Vagina (tissue), 2 donors: ENCODE measurements at regions not wholly inside any gene's neighbourhood (a gene's known extent, or its start where the extent isn't known, plus 50 kb on each side); places are given as distances from the start of the nearest gene placed in this dataset.

Experiments
- DNase-seq, 2 donors: peaks; one replicate each; pipeline ENCODE4 v3.0.0-alpha.2; 2017; ENCODE audit errors: extremely low spot score in 2 of 2
- H3K27ac ChIP-seq: fragments of 200-600 bp; sonication (generic); one replicate; pipeline ENCODE4 v1.5.1; 2019
- H3K27me3 ChIP-seq: fragments of 200-600 bp; sonication (generic); one replicate; pipeline ENCODE4 v1.5.1; 2019
- H3K36me3 ChIP-seq, 2 donors: fragments of 200-600 bp; sonication (generic); one replicate each; pipeline ENCODE4 v1.5.1; 2017 to 2019
- H3K4me1 ChIP-seq: fragments of 200-600 bp; sonication (generic); one replicate; pipeline ENCODE4 v1.5.1; 2019
- H3K4me3 ChIP-seq, 2 donors: fragments of 200-600 bp; sonication (generic); 1 replicate in 1 of 2; 2 replicates in 1 of 2; pipeline ENCODE4 v1.5.1; 2016 to 2019
- H3K9me3 ChIP-seq: fragments of 200-600 bp; sonication (generic); one replicate; pipeline ENCODE4 v1.5.1; 2019
- POLR2A ChIP-seq, 2 donors: fragments of 450-650 bp; IDR thresholded peaks; one replicate each; pipeline ENCODE4 v1.6.1; 2017; ENCODE audit warnings: antibody characterized with exemption in 2 of 2, mild to moderate bottlenecking in 2 of 2, moderate library complexity in 2 of 2
- POLR2AphosphoS5 ChIP-seq, 2 donors: sonication (generic); formaldehyde crosslinking; IDR thresholded peaks; one replicate each; pipeline ENCODE4 v1.9.0; 2017; ENCODE audit warnings: antibody characterized with exemption in 2 of 2, mild to moderate bottlenecking in 2 of 2, low read depth in 1 of 2; ENCODE audit not compliant: insufficient read depth in 1 of 2
- intact Hi-C: fragments of 100-400 bp; cut with DNase I; formaldehyde crosslinking; loops from one replicate; pipeline ENCODE4 v1.15.1; 2023
- TF ChIP-seq, protein P1 (sequence below), 3 experiments: fragments of 450-650 bp in 2 of 3; fragments of 200-600 bp in 1 of 3; sonication (generic) in 1 of 3; IDR thresholded peaks; one replicate each; pipeline ENCODE4 v1.5.1; 2017 to 2019; ENCODE audit warnings: antibody characterized with exemption in 3 of 3, mild to moderate bottlenecking in 2 of 3, moderate library complexity in 2 of 3

DNA sequence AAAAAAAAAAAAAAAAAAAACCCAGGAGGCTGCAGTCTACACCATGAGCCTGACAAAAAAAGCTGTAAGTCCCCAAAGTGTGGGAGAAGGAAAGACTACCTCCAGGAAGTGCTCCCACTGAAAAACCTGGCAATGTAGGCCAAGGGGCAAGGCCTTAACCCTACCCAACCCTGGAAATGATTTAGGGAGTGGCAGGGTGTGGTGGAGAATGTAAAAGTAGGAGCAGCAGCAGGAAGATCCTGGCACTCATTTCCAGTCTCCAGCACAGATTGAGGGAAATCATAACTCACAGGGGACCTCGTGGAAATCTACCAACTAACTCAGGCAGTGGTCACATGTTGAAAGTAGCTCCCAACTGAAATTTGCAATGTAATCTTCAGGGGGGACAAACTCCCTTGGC lies 839.5 kb downstream of the EPHA3 start:
- H3K4me3 ChIP-seq = no peak overlapping the region
- no peaks in the 10 kb centered on the region for H3K9me3 ChIP-seq
- H3K4me1 ChIP-seq = no peaks in the 10 kb centered on the region
- TF ChIP-seq POLR2AphosphoS5 (IDR thresholded peaks at IDR 0.05; ENCODE audit: insufficient read depth in 1 of 2, low read depth in 1 of 2) = no peak
- TF ChIP-seq, protein P1, sequence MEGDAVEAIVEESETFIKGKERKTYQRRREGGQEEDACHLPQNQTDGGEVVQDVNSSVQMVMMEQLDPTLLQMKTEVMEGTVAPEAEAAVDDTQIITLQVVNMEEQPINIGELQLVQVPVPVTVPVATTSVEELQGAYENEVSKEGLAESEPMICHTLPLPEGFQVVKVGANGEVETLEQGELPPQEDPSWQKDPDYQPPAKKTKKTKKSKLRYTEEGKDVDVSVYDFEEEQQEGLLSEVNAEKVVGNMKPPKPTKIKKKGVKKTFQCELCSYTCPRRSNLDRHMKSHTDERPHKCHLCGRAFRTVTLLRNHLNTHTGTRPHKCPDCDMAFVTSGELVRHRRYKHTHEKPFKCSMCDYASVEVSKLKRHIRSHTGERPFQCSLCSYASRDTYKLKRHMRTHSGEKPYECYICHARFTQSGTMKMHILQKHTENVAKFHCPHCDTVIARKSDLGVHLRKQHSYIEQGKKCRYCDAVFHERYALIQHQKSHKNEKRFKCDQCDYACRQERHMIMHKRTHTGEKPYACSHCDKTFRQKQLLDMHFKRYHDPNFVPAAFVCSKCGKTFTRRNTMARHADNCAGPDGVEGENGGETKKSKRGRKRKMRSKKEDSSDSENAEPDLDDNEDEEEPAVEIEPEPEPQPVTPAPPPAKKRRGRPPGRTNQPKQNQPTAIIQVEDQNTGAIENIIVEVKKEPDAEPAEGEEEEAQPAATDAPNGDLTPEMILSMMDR (IDR thresholded peaks at IDR 0.05) = no peak
- no peak for TF ChIP-seq POLR2A (IDR thresholded peaks at IDR 0.05)
- no peak for DNase-seq
- no peak overlapping the region for H3K27ac ChIP-seq
- no peaks in the 10 kb centered on the region for H3K27me3 ChIP-seq
- H3K36me3 ChIP-seq = no peaks in the 10 kb centered on the region
- intact Hi-C loops = no loop called here

- Histone ChIP-seq H3K36me3 (no peaks in the 10 kb centered on the region), H3K4me1 (no peaks in the 10 kb centered on the region), H3K27me3 (no peaks in the 10 kb centered on the region), H3K4me3 (no peak overlapping the region), H3K9me3 (no peaks in the 10 kb centered on the region), H3K27ac (no peak overlapping the region)
- TF ChIP-seq, protein P1 (IDR thresholded peaks at IDR 0.05) = no peak
- TF ChIP-seq POLR2AphosphoS5 (IDR thresholded peaks at IDR 0.05; ENCODE audit: insufficient read depth in 1 of 2, low read depth in 1 of 2) (no peak), POLR2A (IDR thresholded peaks at IDR 0.05) (no peak)
- intact Hi-C loops = no loop called here
- no peak for DNase-seq
Observed at GRCh38 chr3:89947337-89947954, 840.0 kb downstream of the EPHA3 start.

- H3K27me3 ChIP-seq = no peaks in the 10 kb centered on the region
- H3K27ac ChIP-seq = no peak overlapping the region
- DNase-seq = no peak
- no peaks in the 10 kb centered on the region for H3K36me3 ChIP-seq
- no peak overlapping the region for H3K4me3 ChIP-seq
- H3K4me1 ChIP-seq = no peaks in the 10 kb centered on the region
- intact Hi-C loops = no loop called here
- H3K9me3 ChIP-seq = no peaks in the 10 kb centered on the region
- TF ChIP-seq POLR2A (IDR thresholded peaks at IDR 0.05) (no peak), POLR2AphosphoS5 (IDR thresholded peaks at IDR 0.05; ENCODE audit: insufficient read depth in 1 of 2, low read depth in 1 of 2) (no peak)
- TF ChIP-seq, protein P1 (IDR thresholded peaks at IDR 0.05) = no peak
Observed at GRCh38 chr3:89948008-89948407, 840.6 kb downstream of the EPHA3 start.

DNA sequence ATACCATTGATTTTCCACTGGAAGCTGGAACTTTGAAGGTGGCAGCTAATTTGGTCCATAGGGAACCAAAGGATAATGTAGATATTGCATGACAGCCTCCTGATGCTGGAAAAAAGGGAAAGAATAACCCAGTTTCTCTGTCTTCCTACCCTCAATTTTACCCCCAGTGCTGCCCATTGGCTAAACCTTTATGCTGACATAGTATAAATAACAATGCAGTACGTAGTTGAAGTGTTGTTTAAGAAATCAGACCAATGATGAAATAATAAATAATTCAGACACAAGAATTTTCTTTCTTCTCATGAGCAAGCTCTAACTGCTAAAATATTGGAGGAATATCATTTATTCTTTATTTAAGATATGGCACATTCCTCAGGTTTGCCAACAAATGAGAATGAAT lies 843.4 kb downstream of the EPHA3 start:
- Histone ChIP-seq H3K27ac (no peak overlapping the region), H3K4me1 (no peaks in the 10 kb centered on the region), H3K36me3 (no peaks in the 10 kb centered on the region), H3K9me3 (no peaks in the 10 kb centered on the region), H3K27me3 (no peaks in the 10 kb centered on the region), H3K4me3 (no peak overlapping the region)
- intact Hi-C loops = no loop called here
- no peak for DNase-seq
- no peak for TF ChIP-seq POLR2AphosphoS5 (IDR thresholded peaks at IDR 0.05; ENCODE audit: insufficient read depth in 1 of 2, low read depth in 1 of 2)

GRCh38 chr3:89954137-89954536 lies 846.7 kb downstream of the EPHA3 start:
- Histone ChIP-seq H3K9me3 (no peaks in the 10 kb centered on the region), H3K27ac (no peak overlapping the region)
- intact Hi-C loops = no loop called here

More at GRCh38 chr3:89954137-89954536, 846.7 kb downstream of the EPHA3 start:
- Histone ChIP-seq H3K36me3 (no peaks in the 10 kb centered on the region), H3K27me3 (no peaks in the 10 kb centered on the region), H3K4me3 (no peak overlapping the region), H3K4me1 (no peaks in the 10 kb centered on the region)
- TF ChIP-seq, protein P1 (IDR thresholded peaks at IDR 0.05) = no peak
- TF ChIP-seq POLR2A (IDR thresholded peaks at IDR 0.05) = no peak
- no peak for TF ChIP-seq POLR2AphosphoS5 (IDR thresholded peaks at IDR 0.05; ENCODE audit: insufficient read depth in 1 of 2, low read depth in 1 of 2)
- no peak for DNase-seq
